H9 (cell line): ENCODE measurements at regions not wholly inside any gene's neighbourhood (a gene's known extent, or its start where the extent isn't known, plus 50 kb on each side); places are given as distances from the start of the nearest gene placed in this dataset.

Experiments
- DNase-seq: peaks from one replicate; pipeline ENCODE4 v3.0.0-alpha.2; 2017
- H2AFZ ChIP-seq: one replicate; pipeline ENCODE4 v1.6.1; 2013; ENCODE audit warnings: mild to moderate bottlenecking, low read length, control low read depth, moderate library complexity
- H2AK5ac ChIP-seq: 2 replicates; pipeline ENCODE4 v1.6.1; 2013; ENCODE audit warnings: low read length, control low read depth, mixed read lengths; ENCODE audit not compliant: insufficient read length
- H2BK120ac ChIP-seq: one replicate; pipeline ENCODE4 v1.6.1; 2013; ENCODE audit warnings: low read depth, mild to moderate bottlenecking, low read length, control low read depth, inconsistent platforms; ENCODE audit not compliant: poor library complexity, severe bottlenecking
- H2BK12ac ChIP-seq: 2 replicates; pipeline ENCODE4 v1.6.1; 2013; ENCODE audit warnings: low read length, control low read depth, mixed read lengths, low read depth; ENCODE audit not compliant: insufficient read length
- H2BK15ac ChIP-seq: 2 replicates; pipeline ENCODE4 v1.6.1; 2013; ENCODE audit warnings: low read depth, low read length, control low read depth
- H2BK20ac ChIP-seq: one replicate; pipeline ENCODE4 v1.6.1; 2013; ENCODE audit warnings: low read depth, mild to moderate bottlenecking, low read length, control low read depth, inconsistent platforms; ENCODE audit not compliant: poor library complexity, severe bottlenecking
- H2BK5ac ChIP-seq: 2 replicates; pipeline ENCODE4 v1.6.1; 2013; ENCODE audit warnings: low read length, control low read depth, mixed read lengths; ENCODE audit not compliant: insufficient read length
- H3K14ac ChIP-seq: 2 replicates; pipeline ENCODE4 v1.6.1; 2013; ENCODE audit warnings: low read length, control low read depth; ENCODE audit not compliant: insufficient read depth
- H3K18ac ChIP-seq: 2 replicates; pipeline ENCODE4 v1.6.1; 2013; ENCODE audit warnings: low read depth, mild to moderate bottlenecking, mixed read lengths, low read length, control low read depth; ENCODE audit not compliant: insufficient read length
- H3K23ac ChIP-seq: 2 replicates; pipeline ENCODE4 v1.6.1; 2013; ENCODE audit warnings: low read length, control low read depth, mixed read lengths, low read depth; ENCODE audit not compliant: insufficient read length
- H3K23me2 ChIP-seq: 2 replicates; pipeline ENCODE4 v1.6.1; 2013; ENCODE audit warnings: low read depth, mild to moderate bottlenecking, mixed read lengths, low read length, control low read depth; ENCODE audit not compliant: insufficient read length, poor library complexity, severe bottlenecking
- H3K27ac ChIP-seq: 2 replicates; pipeline ENCODE4 v1.5.1; 2013; ENCODE audit warnings: low read length, control low read depth, mixed read lengths, low read depth; ENCODE audit not compliant: insufficient read length
- H3K27me3 ChIP-seq: 2 replicates; pipeline ENCODE4 v1.6.1; 2013; ENCODE audit warnings: low read length, control low read depth, inconsistent platforms; ENCODE audit not compliant: insufficient read depth
- H3K4ac ChIP-seq: 2 replicates; pipeline ENCODE4 v1.6.1; 2013; ENCODE audit warnings: low read depth, mild to moderate bottlenecking, control low read depth, inconsistent platforms, low read length, moderate library complexity
- H3K4me1 ChIP-seq: 2 replicates; pipeline ENCODE4 v1.6.1; 2013; ENCODE audit warnings: low read length, control low read depth, inconsistent platforms; ENCODE audit not compliant: insufficient read depth
- H3K4me2 ChIP-seq: 2 replicates; pipeline ENCODE4 v1.6.1; 2013; ENCODE audit warnings: low read length, control low read depth, mixed read lengths; ENCODE audit not compliant: insufficient read length, insufficient read depth
- H3K56ac ChIP-seq: 2 replicates; pipeline ENCODE4 v1.6.1; 2013; ENCODE audit warnings: low read depth, mild to moderate bottlenecking, mixed read lengths, low read length, control low read depth; ENCODE audit not compliant: insufficient read length
- H3K79me1 ChIP-seq: 2 replicates; pipeline ENCODE4 v1.6.1; 2013; ENCODE audit warnings: low read depth, mild to moderate bottlenecking, moderate library complexity, low read length, control low read depth, inconsistent platforms; ENCODE audit not compliant: insufficient read depth, poor library complexity, severe bottlenecking
- H3K79me2 ChIP-seq: 2 replicates; pipeline ENCODE4 v1.6.1; 2013; ENCODE audit warnings: low read length, control low read depth, inconsistent platforms; ENCODE audit not compliant: insufficient read depth
- H3K9ac ChIP-seq: 2 replicates; pipeline ENCODE4 v1.6.1; 2013; ENCODE audit warnings: low read length, control low read depth, mixed read lengths; ENCODE audit not compliant: insufficient read length; ENCODE audit errors: extremely low read depth
- H3K9me3 ChIP-seq: one replicate; pipeline ENCODE4 v1.6.1; 2013; ENCODE audit warnings: low read depth, low read length, inconsistent platforms; ENCODE audit not compliant: control insufficient read depth
- H3T11ph ChIP-seq: one replicate; pipeline ENCODE4 v1.6.1; 2013; ENCODE audit warnings: mild to moderate bottlenecking, low read length, control low read depth, inconsistent platforms
- H4K20me1 ChIP-seq: one replicate; pipeline ENCODE4 v1.6.1; 2013; ENCODE audit not compliant: control insufficient read depth, insufficient read length, insufficient read depth
- H4K5ac ChIP-seq: 2 replicates; pipeline ENCODE4 v1.6.1; 2013; ENCODE audit warnings: low read depth, mild to moderate bottlenecking, mixed read lengths, low read length, control low read depth; ENCODE audit not compliant: insufficient read length
- H4K8ac ChIP-seq: replicated peaks from 2 replicates; pipeline ENCODE4 v1.6.1; 2013; ENCODE audit warnings: low read length, control low read depth, mixed read lengths, low read depth; ENCODE audit not compliant: insufficient read length
- H4K91ac ChIP-seq: 2 replicates; pipeline ENCODE4 v1.6.1; 2013; ENCODE audit warnings: low read depth, mild to moderate bottlenecking, moderate library complexity, mixed read lengths, low read length, control low read depth; ENCODE audit not compliant: insufficient read length
- H3K27ac Mint-ChIP-seq, 3 experiments: 2 replicates in 2 of 3; 3 replicates in 1 of 3; pipeline ENCODE4 v1.8.0; 2020 to 2021; ENCODE audit warnings: mixed read lengths in 3 of 3, mild to moderate bottlenecking in 1 of 3, moderate library complexity in 1 of 3
- H3K27me3 Mint-ChIP-seq: 2 replicates; pipeline ENCODE4 v1.8.0; 2021; ENCODE audit warnings: low read depth, mild to moderate bottlenecking, moderate library complexity, mixed read lengths
- H3K36me3 Mint-ChIP-seq, 3 experiments: 2 replicates in 2 of 3; 3 replicates in 1 of 3; pipeline ENCODE4 v1.8.0; 2020 to 2021; ENCODE audit warnings: low read depth in 3 of 3, mixed read lengths in 3 of 3; ENCODE audit not compliant: insufficient read depth in 1 of 3
- H3K4me1 Mint-ChIP-seq, 2 experiments: 2 replicates each; pipeline ENCODE4 v1.8.0; 2020; ENCODE audit warnings: mixed read lengths in 2 of 2
- H3K4me3 Mint-ChIP-seq, 2 experiments: 2 replicates in 1 of 2; 3 replicates in 1 of 2; pipeline ENCODE4 v1.8.0; 2020 to 2021; ENCODE audit warnings: mild to moderate bottlenecking in 2 of 2, mixed read lengths in 2 of 2, moderate library complexity in 1 of 2
- H3K9me3 Mint-ChIP-seq, 2 experiments: 2 replicates in 1 of 2; 3 replicates in 1 of 2; pipeline ENCODE4 v1.8.0; 2020; ENCODE audit warnings: mild to moderate bottlenecking in 2 of 2, mixed read lengths in 2 of 2, moderate library complexity in 1 of 2
- WGBS: extraction: QIAGEN DNeasy Blood & Tissue Kit; methylation state at CpG from one replicate; pipeline ENCODE4 v1.1.7; 2013; ENCODE audit warnings: missing lambda C conversion rate, low lambda C conversion rate, mixed read lengths; ENCODE audit not compliant: insufficient read length; ENCODE audit errors: extremely low coverage; 5-methylcytosine and 5-hydroxymethylcytosine counted together
- TF ChIP-seq, protein P1 (sequence below): fragments of 200-600 bp; sonication (generic); conservative IDR thresholded peaks from 3 replicates; pipeline ENCODE4 v1.8.0; 2021; ENCODE audit warnings: antibody characterized with exemption, mild to moderate bottlenecking

DNA sequence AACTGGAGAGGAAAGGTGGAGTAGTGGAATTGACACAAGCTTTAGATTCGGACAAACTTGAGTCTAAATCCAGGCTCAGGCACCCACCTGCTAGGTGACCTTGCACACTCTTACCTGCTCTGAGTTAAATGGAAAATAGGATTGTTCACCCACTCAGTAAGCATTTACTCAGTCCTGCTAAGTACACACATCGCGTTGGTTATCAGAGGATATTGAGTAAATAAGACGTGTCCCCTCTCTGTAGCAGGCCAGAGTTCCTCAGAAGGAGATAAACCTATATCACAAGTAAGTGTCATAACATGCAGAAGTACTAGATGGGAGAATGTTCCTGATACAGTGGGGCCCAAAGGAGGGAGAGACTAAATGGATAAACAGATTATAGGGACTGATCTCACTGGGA lies 117.7 kb downstream of the SMIM20 start:
- H3K9ac ChIP-seq, result no peak overlapping the region
- H4K20me1 ChIP-seq, result no peaks in the 10 kb centered on the region
- peak overlapping the region; percentile 75 for H3K27ac ChIP-seq
- H3K36me3 Mint-ChIP-seq, result peaks cover 3 to 12% (median 9%) of the 10 kb centered on the region in 3 experiments; a peak in 6 of 7 replicates
- H3K27me3 Mint-ChIP-seq, result peaks cover 2% of the 10 kb centered on the region; the same call in 1 of the 2 replicates
- H3K4me1 ChIP-seq, result peaks cover 3% of the 10 kb centered on the region
- no peak for DNase-seq
- no peak overlapping the region for H3K14ac ChIP-seq
- TF ChIP-seq, protein P1, sequence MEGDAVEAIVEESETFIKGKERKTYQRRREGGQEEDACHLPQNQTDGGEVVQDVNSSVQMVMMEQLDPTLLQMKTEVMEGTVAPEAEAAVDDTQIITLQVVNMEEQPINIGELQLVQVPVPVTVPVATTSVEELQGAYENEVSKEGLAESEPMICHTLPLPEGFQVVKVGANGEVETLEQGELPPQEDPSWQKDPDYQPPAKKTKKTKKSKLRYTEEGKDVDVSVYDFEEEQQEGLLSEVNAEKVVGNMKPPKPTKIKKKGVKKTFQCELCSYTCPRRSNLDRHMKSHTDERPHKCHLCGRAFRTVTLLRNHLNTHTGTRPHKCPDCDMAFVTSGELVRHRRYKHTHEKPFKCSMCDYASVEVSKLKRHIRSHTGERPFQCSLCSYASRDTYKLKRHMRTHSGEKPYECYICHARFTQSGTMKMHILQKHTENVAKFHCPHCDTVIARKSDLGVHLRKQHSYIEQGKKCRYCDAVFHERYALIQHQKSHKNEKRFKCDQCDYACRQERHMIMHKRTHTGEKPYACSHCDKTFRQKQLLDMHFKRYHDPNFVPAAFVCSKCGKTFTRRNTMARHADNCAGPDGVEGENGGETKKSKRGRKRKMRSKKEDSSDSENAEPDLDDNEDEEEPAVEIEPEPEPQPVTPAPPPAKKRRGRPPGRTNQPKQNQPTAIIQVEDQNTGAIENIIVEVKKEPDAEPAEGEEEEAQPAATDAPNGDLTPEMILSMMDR, result no peak
- no peak overlapping the region for H4K8ac ChIP-seq
- no peak overlapping the region for H2AK5ac ChIP-seq
- no peak overlapping the region for H3K4me2 ChIP-seq
- H2BK5ac ChIP-seq, result peak overlapping the region; percentile 56
- H2BK15ac ChIP-seq, result no peak overlapping the region
- H4K91ac ChIP-seq, result no peak overlapping the region
- H2BK120ac ChIP-seq, result no peak overlapping the region
- no peak overlapping the region for H3T11ph ChIP-seq
- H3K79me1 ChIP-seq, result no peaks in the 10 kb centered on the region
- no peak overlapping the region for H2AFZ ChIP-seq
- peaks cover 40 to 46% of the 10 kb centered on the region in 2 experiments for H3K4me1 Mint-ChIP-seq
- H3K9me3 Mint-ChIP-seq, result peaks cover 6 to 8% of the 10 kb centered on the region in 2 experiments
- peak overlapping the region; percentile 4 for H3K18ac ChIP-seq
- H2BK12ac ChIP-seq, result no peak overlapping the region
- H3K23me2 ChIP-seq, result peaks cover 22% of the 10 kb centered on the region
- H3K4me3 Mint-ChIP-seq, result peak overlapping the region in 1 of 2 experiments; percentile 2; a peak in 1 of 5 replicates
- no peaks in the 10 kb centered on the region for H3K79me2 ChIP-seq
- no peak overlapping the region for H2BK20ac ChIP-seq
- H3K4ac ChIP-seq, result no peak overlapping the region
- no peak overlapping the region for H3K23ac ChIP-seq
- H3K56ac ChIP-seq, result no peak overlapping the region
- WGBS, result no CpG with 5 or more reads among the region's 4 CpGs
- no peaks in the 10 kb centered on the region for H3K9me3 ChIP-seq
- H3K27me3 ChIP-seq, result no peaks in the 10 kb centered on the region
- peak overlapping the region; percentile 82 to 100 (median 91) for H3K27ac Mint-ChIP-seq
- H4K5ac ChIP-seq, result no peak overlapping the region
